Left cardiac atrium (tissue), 4 donors: ENCODE measurements at regions not wholly inside any gene's neighbourhood (a gene's known extent, or its start where the extent isn't known, plus 50 kb on each side); places are given as distances from the start of the nearest gene placed in this dataset.

Experiments
- ATAC-seq, 2 donors: fragments of 200-7000 bp; cut with Tn5 transposase; one replicate each; pipeline ENCODE4 v1.9.1; 2020; ENCODE audit warnings: mild to moderate bottlenecking in 2 of 2, moderate library complexity in 2 of 2
- DNase-seq: peaks from one replicate; pipeline ENCODE4 v3.0.0-alpha.2; 2020
- intact Hi-C, 2 donors: fragments of 100-400 bp; cut with DNase I; formaldehyde crosslinking; loops; one replicate each; pipeline versions ENCODE4 v1.14.1 to v1.15.1; 2022 to 2023
- donor health status: DM: no; HTN: yes; CAD: no.
- donor health status: DM: no; HTN: yes; CAD: no; lungs with severe emphysema.
- donor health status: DM: yes; HTN: yes; CAD: no.
- donor health status: Dilated cardiomyopathy.

GRCh38 chr7:35418716-35419390, 165.0 kb upstream of the TBX20 start:
- DNase-seq (peak; percentile 35), ATAC-seq (peak in 1 of 2 donors; percentile 7)
- intact Hi-C loops, result no loop called here

GRCh38 chr7:35416568-35416967, 162.7 kb upstream of the TBX20 start:
- no peak for DNase-seq
- intact Hi-C loops, result no loop called here
- no peak for ATAC-seq

GRCh38 chr7:35415411-35415822, 161.5 kb upstream of the TBX20 start:
- peak; percentile 82 to 89 for ATAC-seq
- peak; percentile 83 for DNase-seq
- intact Hi-C loops, result no loop called here

GRCh38 chr7:35411331-35411730, 157.4 kb upstream of the TBX20 start:
- DNase-seq (no peak), ATAC-seq (no peak)
- intact Hi-C loops, result no loop called here

GRCh38 chr7:35405461-35405860, 151.6 kb upstream of the TBX20 start:
- peak in 1 of 2 donors; percentile 24 for ATAC-seq
- DNase-seq, result no peak
- intact Hi-C loops, result no loop called here

GRCh38 chr7:35401217-35401879, 147.4 kb upstream of the TBX20 start:
- ATAC-seq (peak in 1 of 2 donors; percentile 42), DNase-seq (no peak)
- intact Hi-C loops, result no loop called here

GRCh38 chr7:35399840-35400239, 145.9 kb upstream of the TBX20 start:
- ATAC-seq (peak in 1 of 2 donors; percentile 54), DNase-seq (no peak)
- intact Hi-C loops, result no loop called here

- DNase-seq, result no peak
- intact Hi-C loops, result no loop called here
- peak in 1 of 2 donors; percentile 79 for ATAC-seq
Measured at GRCh38 chr7:35399216-35399615, 145.3 kb upstream of the TBX20 start.

GRCh38 chr7:35398518-35398917, 144.6 kb upstream of the TBX20 start:
- no peak for ATAC-seq
- intact Hi-C loops, result no loop called here
- no peak for DNase-seq

GRCh38 chr7:35390146-35390545, 136.2 kb upstream of the TBX20 start:
- intact Hi-C loops, result no loop called here
- DNase-seq, result no peak
- ATAC-seq, result no peak

GRCh38 chr7:35389636-35390035, 135.7 kb upstream of the TBX20 start:
- ATAC-seq (no peak), DNase-seq (no peak)
- intact Hi-C loops, result no loop called here

GRCh38 chr7:35386816-35387706, 133.2 kb upstream of the TBX20 start:
- peak; percentile 22 to 32 for ATAC-seq
- DNase-seq, result peak; percentile 37
- intact Hi-C loops, result no loop called here

- DNase-seq (peak; percentile 24), ATAC-seq (no peak)
- intact Hi-C loops, result no loop called here
Measured at GRCh38 chr7:35386082-35386815, 132.3 kb upstream of the TBX20 start.

GRCh38 chr7:35384761-35385700, 131.1 kb upstream of the TBX20 start:
- peak; percentile 82 for DNase-seq
- ATAC-seq, result peak; percentile 85 to 93
- intact Hi-C loops, result no loop called here

- ATAC-seq, result no peak
- intact Hi-C loops, result no loop called here
- no peak for DNase-seq
Measured at GRCh38 chr7:35380739-35381224, 126.9 kb upstream of the TBX20 start.

- ATAC-seq, result peak in 1 of 2 donors; percentile 12
- DNase-seq, result peak; percentile 29
- intact Hi-C loops, result loop anchor here in 1 of 2 donors (10.0 kb wide), 1 partner anchor 115 kb away; no protein-coding TSS in a partner anchor
Measured at GRCh38 chr7:35379481-35379880, 125.6 kb upstream of the TBX20 start.

GRCh38 chr7:35375516-35375915, 121.6 kb upstream of the TBX20 start:
- DNase-seq (no peak), ATAC-seq (peak; percentile 7 to 19)
- intact Hi-C loops, result loop anchor here in 1 of 2 donors (10.0 kb wide), 1 partner anchor 111 kb away; no protein-coding TSS in a partner anchor

GRCh38 chr7:35374858-35375257, 121.0 kb upstream of the TBX20 start:
- intact Hi-C loops, result loop anchor here in 1 of 2 donors (10.0 kb wide), 1 partner anchor 110 kb away; no protein-coding TSS in a partner anchor

More at GRCh38 chr7:35374858-35375257, 121.0 kb upstream of the TBX20 start:
- DNase-seq (peak; percentile 50), ATAC-seq (peak; percentile 93 to 94)
